Lower leg skin (tissue), 4 donors: ENCODE measurements at regions not wholly inside any gene's neighbourhood (a gene's known extent, or its start where the extent isn't known, plus 50 kb on each side); places are given as distances from the start of the nearest gene placed in this dataset.

ENCODE experiments used
- DNase-seq, 2 donors: peaks; one replicate each; pipeline ENCODE4 v3.0.0-alpha.2; 2019; ENCODE audit warnings: low spot score in 2 of 2
- H3K4me3 ChIP-seq: fragments of 200-600 bp; sonication (generic); 2 replicates; pipeline ENCODE4 v1.5.1; 2017; ENCODE audit warnings: mild to moderate bottlenecking, low read depth; ENCODE audit not compliant: poor library complexity, severe bottlenecking
- POLR2A ChIP-seq, 2 donors: fragments of 450-650 bp; IDR thresholded peaks; one replicate each; pipeline ENCODE4 v1.6.1; 2016 to 2017; ENCODE audit warnings: antibody characterized with exemption in 2 of 2, mild to moderate bottlenecking in 1 of 2, moderate library complexity in 1 of 2
- WGBS, 2 donors: methylation state at CpG; one replicate each; pipeline ENCODE4 v1.1.5; 2018; 5-methylcytosine and 5-hydroxymethylcytosine counted together
- intact Hi-C: fragments of 100-400 bp; cut with DNase I; formaldehyde crosslinking; loops from one replicate; pipeline ENCODE4 v1.15.0; 2023; ENCODE audit warnings: low total_unique reads
- TF ChIP-seq, protein P1 (sequence below), 3 donors: fragments of 450-650 bp; IDR thresholded peaks; one replicate each; pipeline ENCODE4 v1.5.1; 2016; ENCODE audit warnings: antibody characterized with exemption in 3 of 3, mild to moderate bottlenecking in 3 of 3, moderate library complexity in 2 of 3

GRCh38 chr3:43856761-43857160, 166.0 kb downstream of the ABHD5 start:
- no peak for DNase-seq
- TF ChIP-seq, protein P1, sequence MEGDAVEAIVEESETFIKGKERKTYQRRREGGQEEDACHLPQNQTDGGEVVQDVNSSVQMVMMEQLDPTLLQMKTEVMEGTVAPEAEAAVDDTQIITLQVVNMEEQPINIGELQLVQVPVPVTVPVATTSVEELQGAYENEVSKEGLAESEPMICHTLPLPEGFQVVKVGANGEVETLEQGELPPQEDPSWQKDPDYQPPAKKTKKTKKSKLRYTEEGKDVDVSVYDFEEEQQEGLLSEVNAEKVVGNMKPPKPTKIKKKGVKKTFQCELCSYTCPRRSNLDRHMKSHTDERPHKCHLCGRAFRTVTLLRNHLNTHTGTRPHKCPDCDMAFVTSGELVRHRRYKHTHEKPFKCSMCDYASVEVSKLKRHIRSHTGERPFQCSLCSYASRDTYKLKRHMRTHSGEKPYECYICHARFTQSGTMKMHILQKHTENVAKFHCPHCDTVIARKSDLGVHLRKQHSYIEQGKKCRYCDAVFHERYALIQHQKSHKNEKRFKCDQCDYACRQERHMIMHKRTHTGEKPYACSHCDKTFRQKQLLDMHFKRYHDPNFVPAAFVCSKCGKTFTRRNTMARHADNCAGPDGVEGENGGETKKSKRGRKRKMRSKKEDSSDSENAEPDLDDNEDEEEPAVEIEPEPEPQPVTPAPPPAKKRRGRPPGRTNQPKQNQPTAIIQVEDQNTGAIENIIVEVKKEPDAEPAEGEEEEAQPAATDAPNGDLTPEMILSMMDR (IDR thresholded peaks at IDR 0.05) = no peak
- TF ChIP-seq POLR2A (IDR thresholded peaks at IDR 0.05) = no peak
- no peak overlapping the region for H3K4me3 ChIP-seq
- 86 to 95% methylated on average over 5 of the region's 5 CpGs for WGBS, 2 donors
- intact Hi-C loops = no loop called here

DNA sequence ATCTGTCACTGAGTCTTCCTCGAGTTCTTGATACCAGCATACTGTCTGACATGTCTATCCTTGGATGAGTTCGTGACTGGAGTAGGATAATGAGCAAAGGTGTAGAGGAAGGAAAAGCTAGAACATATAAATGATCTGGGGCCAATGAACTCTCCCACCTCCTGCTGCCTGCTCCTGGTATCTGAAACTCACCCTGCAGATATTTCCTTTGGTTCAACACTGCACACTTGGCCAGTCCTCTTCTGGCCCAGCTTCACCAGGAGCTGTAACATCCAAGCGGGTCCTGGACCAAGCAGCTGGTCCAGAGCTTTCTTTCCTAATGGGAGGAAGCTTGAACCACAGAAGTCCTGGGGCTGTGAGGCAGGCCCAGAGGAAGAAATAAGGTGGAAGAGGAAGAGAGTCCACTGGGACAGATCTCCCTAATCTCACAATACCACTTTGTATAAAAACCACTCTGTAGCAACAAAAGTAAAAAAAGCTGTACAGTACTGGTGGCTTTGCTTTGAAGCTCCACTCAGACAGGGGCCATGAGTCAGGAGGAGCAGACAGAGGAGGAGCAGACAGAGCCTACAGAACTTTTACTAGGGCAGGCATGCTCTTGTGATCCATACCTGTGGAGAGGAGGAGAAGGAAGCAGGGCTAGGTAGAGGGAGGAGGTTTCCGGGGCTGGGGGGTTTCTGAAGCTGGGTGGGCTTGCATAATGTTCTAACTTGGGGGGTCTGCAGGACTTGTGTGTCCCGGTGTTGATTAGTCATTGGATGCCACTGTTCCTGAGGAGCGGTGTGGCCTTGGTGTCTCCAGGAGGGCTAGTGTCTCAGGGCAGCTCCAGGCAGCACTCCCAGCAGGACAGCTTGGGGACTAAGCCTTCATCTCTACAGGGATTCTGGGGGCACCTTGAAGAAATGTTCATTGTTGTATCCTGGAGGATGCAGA, 166.9 kb downstream of the ABHD5 start:
- WGBS, 2 donors = 78 to 81% methylated on average over 6 of the region's 6 CpGs
- intact Hi-C loops = no loop called here
- no peak overlapping the region for H3K4me3 ChIP-seq
- DNase-seq = no peak
- TF ChIP-seq, protein P1 (IDR thresholded peaks at IDR 0.05) = no peak
- no peak for TF ChIP-seq POLR2A (IDR thresholded peaks at IDR 0.05)

DNA sequence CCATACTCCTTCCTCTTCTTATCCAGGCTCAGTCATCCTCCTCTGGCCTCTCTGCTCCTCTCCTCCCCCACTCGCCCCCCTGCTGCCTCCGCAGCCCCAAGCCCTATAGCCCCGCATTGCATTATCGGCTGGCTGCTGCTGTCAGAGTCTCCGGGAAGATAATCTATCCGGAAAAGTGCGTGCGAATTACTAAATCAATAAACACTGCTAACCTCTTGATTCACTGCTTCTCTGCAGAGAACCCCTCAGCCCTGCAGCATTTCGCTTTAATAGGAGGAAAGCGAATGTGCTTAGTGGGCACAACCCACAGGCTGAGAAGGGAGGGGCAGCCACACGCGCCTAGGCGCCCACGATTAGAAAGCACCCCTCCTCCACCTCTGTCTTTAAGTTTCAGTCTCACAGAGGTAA, 167.6 kb downstream of the ABHD5 start:
- intact Hi-C loops = no loop called here
- TF ChIP-seq, protein P1 (IDR thresholded peaks at IDR 0.05) = no peak
- TF ChIP-seq POLR2A (IDR thresholded peaks at IDR 0.05) = no peak
- no peak for DNase-seq
- H3K4me3 ChIP-seq = no peak overlapping the region
- WGBS, 2 donors = 30 to 31% methylated on average over 14 of the region's 14 CpGs

DNA sequence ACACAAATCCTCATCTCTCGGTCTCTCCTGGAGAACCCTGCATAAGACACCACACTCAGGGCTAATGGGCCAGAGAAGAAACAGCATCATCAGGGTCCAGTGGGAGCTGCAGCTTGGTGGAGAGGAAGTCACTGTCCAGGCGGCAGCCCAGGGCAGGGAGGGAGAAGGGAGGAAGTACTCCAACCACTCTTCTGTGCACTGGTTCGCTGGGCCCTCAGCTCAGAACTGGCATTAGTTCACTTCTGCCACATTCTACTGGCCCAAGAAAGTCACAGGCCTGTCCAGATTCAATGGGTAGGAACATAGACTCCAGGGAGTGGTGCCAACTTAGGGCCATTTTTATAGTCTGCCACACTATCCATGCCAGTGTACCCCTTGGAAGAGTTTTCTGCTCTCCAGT, 169.0 kb downstream of the ABHD5 start:
- no peak overlapping the region for H3K4me3 ChIP-seq
- no peak for TF ChIP-seq POLR2A (IDR thresholded peaks at IDR 0.05)
- TF ChIP-seq, protein P1 (IDR thresholded peaks at IDR 0.05) = no peak
- no peak for DNase-seq
- WGBS, 2 donors = 68 to 79% methylated on average over 3 of the region's 3 CpGs
- intact Hi-C loops = no loop called here

DNA sequence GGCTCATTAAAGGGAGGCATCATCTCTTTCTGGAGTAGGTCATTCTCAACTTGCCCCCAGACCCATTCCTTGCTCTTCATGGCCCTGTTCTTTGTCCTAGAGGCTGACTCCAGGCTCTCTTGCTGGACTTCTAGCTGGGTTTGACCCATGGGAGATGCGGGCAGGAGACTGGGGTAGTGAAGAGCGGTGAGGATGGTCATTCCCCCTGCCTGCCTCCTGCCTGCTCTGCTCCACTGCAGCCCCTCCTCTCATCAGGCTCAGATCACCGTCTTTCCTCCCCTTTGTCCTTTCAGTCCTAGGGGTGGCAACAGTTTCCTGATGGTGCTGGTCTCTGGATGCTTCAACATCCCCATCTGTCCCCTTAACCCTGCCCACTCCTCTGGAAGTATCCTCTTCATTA, 170.9 kb downstream of the ABHD5 start:
- DNase-seq = no peak
- intact Hi-C loops = no loop called here
- 97 to 98% methylated on average over 3 of the region's 3 CpGs for WGBS, 2 donors
- TF ChIP-seq POLR2A (IDR thresholded peaks at IDR 0.05) = no peak
- no peak overlapping the region for H3K4me3 ChIP-seq

DNA sequence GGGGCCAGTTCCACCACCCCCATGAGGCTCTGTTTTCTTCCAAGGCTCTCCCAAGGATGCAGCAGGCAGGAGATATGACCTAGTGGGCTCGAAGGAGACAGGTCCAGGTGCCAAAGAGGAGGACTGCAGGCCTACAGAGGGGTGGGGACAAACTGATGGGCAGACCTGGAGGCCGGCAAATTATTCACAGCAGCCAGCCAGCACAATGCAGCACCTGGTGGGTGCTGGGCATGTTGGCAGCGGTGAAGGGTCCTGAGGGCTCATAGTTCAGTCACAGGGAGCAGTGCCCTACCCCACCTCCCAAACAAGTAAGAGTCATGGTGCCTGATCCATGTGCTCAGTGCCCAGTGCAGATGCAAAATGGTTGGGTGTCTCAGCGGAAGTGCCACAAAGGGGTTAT, 171.7 kb downstream of the ABHD5 start:
- TF ChIP-seq, protein P1 (IDR thresholded peaks at IDR 0.05) = no peak
- no peak for TF ChIP-seq POLR2A (IDR thresholded peaks at IDR 0.05)
- 87 to 88% methylated on average over 4 of the region's 4 CpGs for WGBS, 2 donors
- DNase-seq = no peak
- intact Hi-C loops = no loop called here
- H3K4me3 ChIP-seq = no peak overlapping the region
